HG03521 (cell line): ENCODE measurements at regions not wholly inside any gene's neighbourhood (a gene's known extent, or its start where the extent isn't known, plus 50 kb on each side); places are given as distances from the start of the nearest gene placed in this dataset.
A peak's percentile ranks its signal among the peaks of the same experiment; 100 is the strongest.

Experiments used
- ATAC-seq: cut with Tn5 transposase; IDR thresholded peaks from one replicate; pipeline ENCODE4 v1.9.1; 2021; ENCODE audit warnings: mild to moderate bottlenecking, moderate library complexity; ENCODE audit not compliant: unreplicated experiment

- no peak for ATAC-seq
Observed at GRCh38 chr2:21381421-21381820, 257.7 kb downstream of the TDRD15 start.

GRCh38 chr2:21382701-21383520 lies 259.1 kb downstream of the TDRD15 start:
- no peak for ATAC-seq

GRCh38 chr2:21386666-21387065 lies 262.9 kb downstream of the TDRD15 start:
- no peak for ATAC-seq

GRCh38 chr2:21392649-21393048 lies 268.9 kb downstream of the TDRD15 start:
- no peak for ATAC-seq

GRCh38 chr2:21393173-21393572 lies 269.4 kb downstream of the TDRD15 start:
- no peak for ATAC-seq

GRCh38 chr2:21395366-21395765 lies 271.6 kb downstream of the TDRD15 start:
- no peak for ATAC-seq

- ATAC-seq = no peak
Observed at GRCh38 chr2:21396252-21396651, 272.5 kb downstream of the TDRD15 start.

GRCh38 chr2:21401022-21401698 lies 277.4 kb downstream of the TDRD15 start:
- ATAC-seq = no peak

- ATAC-seq = no peak
Observed at GRCh38 chr2:21404137-21404536, 280.4 kb downstream of the TDRD15 start.

GRCh38 chr2:21404827-21405625 lies 281.3 kb downstream of the TDRD15 start:
- ATAC-seq = no peak

GRCh38 chr2:21406386-21406785 lies 282.6 kb downstream of the TDRD15 start:
- no peak for ATAC-seq

GRCh38 chr2:21406911-21407310 lies 283.1 kb downstream of the TDRD15 start:
- no peak for ATAC-seq

- ATAC-seq = no peak
Observed at GRCh38 chr2:21407851-21408250, 284.1 kb downstream of the TDRD15 start.

- ATAC-seq = no peak
Observed at GRCh38 chr2:21411741-21412140, 288.0 kb downstream of the TDRD15 start.

GRCh38 chr2:21412944-21413443 lies 289.2 kb downstream of the TDRD15 start:
- ATAC-seq = no peak

- ATAC-seq = no peak
Observed at GRCh38 chr2:21415234-21415633, 291.5 kb downstream of the TDRD15 start.

- no peak for ATAC-seq
Observed at GRCh38 chr2:21416226-21416625, 292.5 kb downstream of the TDRD15 start.

- ATAC-seq = no peak
Observed at GRCh38 chr2:21418456-21418855, 294.7 kb downstream of the TDRD15 start.

GRCh38 chr2:21420553-21421335 lies 297.0 kb downstream of the TDRD15 start:
- no peak for ATAC-seq

- ATAC-seq = peak; percentile 70
Observed at GRCh38 chr2:21422050-21422449, 298.3 kb downstream of the TDRD15 start.
